NB4 (cell line): ENCODE measurements at regions not wholly inside any gene's neighbourhood (a gene's known extent, or its start where the extent isn't known, plus 50 kb on each side); places are given as distances from the start of the nearest gene placed in this dataset.
"Not testable (repeated sequence)": the region's sequence is repeated elsewhere in the genome, so short reads cannot be mapped to it uniquely, and the experiment has no call there.

Experiments
- DNase-seq: peaks from one replicate; pipeline ENCODE4 v3.0.0; 2010; ENCODE audit warnings: low read depth
- H3K4me3 ChIP-seq: one replicate; pipeline ENCODE4 v1.5.1; 2011; ENCODE audit warnings: mild to moderate bottlenecking, low read depth, low read length, moderate library complexity
- MYC ChIP-seq: IDR thresholded peaks from 2 replicates; pipeline ENCODE4 v1.6.1; 2011; ENCODE audit warnings: low read depth, low read length
- POLR2A ChIP-seq: IDR thresholded peaks from 2 replicates; pipeline ENCODE4 v1.6.1; 2011; ENCODE audit warnings: mild to moderate bottlenecking; ENCODE audit not compliant: insufficient read length; ENCODE audit errors: extremely low read depth
- TF ChIP-seq, protein P1 (sequence below): IDR thresholded peaks from 2 replicates; pipeline ENCODE4 v1.6.1; 2011; ENCODE audit warnings: low read depth, low read length
- TF ChIP-seq, protein P2 (sequence below): IDR thresholded peaks from one replicate; pipeline ENCODE4 v1.5.1; 2012; ENCODE audit warnings: low read depth, low read length

DNA sequence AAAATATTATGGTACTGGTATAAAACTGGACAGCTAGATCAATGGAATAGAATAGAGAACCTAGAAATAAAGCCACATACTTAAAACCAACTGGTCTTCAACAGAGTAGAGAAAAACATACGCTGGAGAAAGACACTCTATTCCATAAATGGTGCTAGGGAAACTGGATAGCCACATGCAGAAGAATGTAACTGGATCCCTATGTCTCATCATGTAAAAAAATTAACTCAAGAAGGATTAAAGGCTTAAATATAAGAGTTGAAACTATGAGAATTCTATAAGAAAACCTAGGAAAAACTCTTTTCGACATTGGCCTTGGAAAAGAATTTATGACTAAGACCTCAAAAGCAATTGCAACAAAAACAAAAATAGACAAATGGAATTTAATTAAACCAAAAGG lies 114.6 kb downstream of the PCDH18 start:
- TF ChIP-seq, protein P1, sequence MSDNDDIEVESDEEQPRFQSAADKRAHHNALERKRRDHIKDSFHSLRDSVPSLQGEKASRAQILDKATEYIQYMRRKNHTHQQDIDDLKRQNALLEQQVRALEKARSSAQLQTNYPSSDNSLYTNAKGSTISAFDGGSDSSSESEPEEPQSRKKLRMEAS = no peak
- TF ChIP-seq POLR2A (no peak), MYC (no peak)
- TF ChIP-seq, protein P2, sequence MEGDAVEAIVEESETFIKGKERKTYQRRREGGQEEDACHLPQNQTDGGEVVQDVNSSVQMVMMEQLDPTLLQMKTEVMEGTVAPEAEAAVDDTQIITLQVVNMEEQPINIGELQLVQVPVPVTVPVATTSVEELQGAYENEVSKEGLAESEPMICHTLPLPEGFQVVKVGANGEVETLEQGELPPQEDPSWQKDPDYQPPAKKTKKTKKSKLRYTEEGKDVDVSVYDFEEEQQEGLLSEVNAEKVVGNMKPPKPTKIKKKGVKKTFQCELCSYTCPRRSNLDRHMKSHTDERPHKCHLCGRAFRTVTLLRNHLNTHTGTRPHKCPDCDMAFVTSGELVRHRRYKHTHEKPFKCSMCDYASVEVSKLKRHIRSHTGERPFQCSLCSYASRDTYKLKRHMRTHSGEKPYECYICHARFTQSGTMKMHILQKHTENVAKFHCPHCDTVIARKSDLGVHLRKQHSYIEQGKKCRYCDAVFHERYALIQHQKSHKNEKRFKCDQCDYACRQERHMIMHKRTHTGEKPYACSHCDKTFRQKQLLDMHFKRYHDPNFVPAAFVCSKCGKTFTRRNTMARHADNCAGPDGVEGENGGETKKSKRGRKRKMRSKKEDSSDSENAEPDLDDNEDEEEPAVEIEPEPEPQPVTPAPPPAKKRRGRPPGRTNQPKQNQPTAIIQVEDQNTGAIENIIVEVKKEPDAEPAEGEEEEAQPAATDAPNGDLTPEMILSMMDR = no peak
- no peak overlapping the region for H3K4me3 ChIP-seq
- no peak for DNase-seq

DNA sequence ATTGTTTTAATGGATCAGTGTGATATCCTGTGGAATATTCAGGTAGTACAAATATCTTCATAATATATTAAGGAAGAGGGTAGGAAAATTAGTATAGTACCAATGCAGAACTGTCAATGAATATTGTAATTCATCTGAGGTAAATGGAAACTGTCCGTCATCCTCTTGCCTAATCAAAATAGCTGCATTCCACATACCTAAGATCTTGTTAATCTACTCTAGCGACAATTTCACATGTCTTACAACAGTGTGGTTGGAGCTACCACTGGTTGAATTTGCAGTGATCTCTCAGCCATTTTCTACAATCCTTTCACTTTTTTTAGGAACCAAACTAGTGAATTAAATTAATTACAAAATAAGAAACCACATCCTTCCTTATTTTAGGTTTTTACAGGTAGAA lies 117.5 kb downstream of the PCDH18 start:
- DNase-seq = no peak
- TF ChIP-seq POLR2A = no peak
- no peak for TF ChIP-seq MYC
- TF ChIP-seq, protein P1 = no peak
- TF ChIP-seq, protein P2 = no peak
- no peak overlapping the region for H3K4me3 ChIP-seq

DNA sequence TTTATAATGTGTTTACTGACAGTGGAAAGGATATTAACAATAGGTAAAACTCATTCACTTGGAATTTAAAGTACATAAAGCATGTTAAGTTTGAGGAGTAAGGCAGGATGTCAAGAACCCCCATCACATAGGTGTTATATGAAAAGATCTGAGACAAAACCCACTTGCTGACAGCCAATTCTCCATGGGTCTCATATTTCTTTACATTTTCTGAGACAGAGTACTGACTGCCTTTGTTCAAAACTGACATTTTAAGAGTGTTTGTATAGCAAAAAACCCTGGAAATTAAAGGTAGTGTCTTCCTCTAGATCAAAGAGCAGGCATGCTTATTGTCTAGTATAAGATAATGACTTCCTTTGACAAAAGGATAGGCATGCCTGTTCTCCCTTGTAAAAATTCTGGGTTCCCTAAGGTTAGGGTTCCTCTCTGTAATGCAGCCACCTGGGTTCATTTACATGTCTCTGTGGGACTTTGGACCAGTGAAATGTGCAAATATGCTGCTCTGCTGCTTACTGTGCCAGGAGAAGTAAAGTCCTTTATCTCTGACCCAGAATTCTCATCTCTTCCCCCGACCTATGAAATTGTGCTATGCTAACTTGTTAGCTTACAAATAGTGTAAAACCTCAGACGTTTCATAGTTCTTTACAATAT lies 123.6 kb downstream of the PCDH18 start:
- H3K4me3 ChIP-seq = no peak overlapping the region
- TF ChIP-seq, protein P2 = no peak
- TF ChIP-seq MYC = no peak
- TF ChIP-seq, protein P1 = no peak
- no peak for TF ChIP-seq POLR2A
- no peak for DNase-seq

DNA sequence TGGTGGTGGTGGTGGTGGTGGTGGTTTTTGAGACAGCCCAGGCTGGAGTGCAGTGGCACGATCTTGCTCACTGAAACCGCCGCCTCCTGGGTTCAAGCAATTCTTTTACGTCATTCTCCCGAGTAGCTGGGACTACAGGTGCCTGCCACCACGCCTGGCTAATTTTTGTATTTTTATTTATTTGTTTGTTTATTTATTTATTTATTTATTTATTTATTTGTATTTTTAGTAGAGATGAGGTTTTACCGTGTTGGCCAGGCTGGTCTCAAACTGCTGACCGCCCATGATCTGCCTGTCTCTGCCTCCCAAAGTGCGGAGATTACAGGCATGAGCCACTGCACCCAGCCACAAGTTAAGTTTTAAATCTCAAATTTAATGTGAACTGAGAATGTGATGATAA lies 126.5 kb downstream of the PCDH18 start:
- not testable (repeated sequence) for H3K4me3 ChIP-seq, DNase-seq

DNA sequence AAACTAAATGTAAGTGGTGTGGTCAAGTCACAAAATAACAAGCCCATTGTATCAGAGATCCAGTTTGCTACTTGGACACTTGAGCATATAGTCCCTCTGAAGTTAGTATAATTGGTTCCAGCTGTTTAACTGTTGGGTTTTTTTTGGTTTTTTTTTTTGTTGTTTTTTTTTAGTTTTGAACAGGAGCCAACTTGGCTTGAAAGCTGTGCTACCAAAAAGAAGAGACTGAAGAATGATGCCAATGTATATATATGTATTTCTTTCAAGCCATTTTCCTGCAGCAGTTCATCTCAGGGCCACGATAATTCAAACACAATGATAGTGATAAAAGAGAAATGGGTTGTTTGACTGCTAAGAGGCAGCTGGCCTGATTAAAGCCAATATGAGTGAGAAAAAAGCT lies 138.3 kb downstream of the PCDH18 start:
- TF ChIP-seq, protein P2 = no peak
- TF ChIP-seq POLR2A (no peak), MYC (no peak)
- TF ChIP-seq, protein P1 = no peak
- no peak overlapping the region for H3K4me3 ChIP-seq
- DNase-seq = no peak

DNA sequence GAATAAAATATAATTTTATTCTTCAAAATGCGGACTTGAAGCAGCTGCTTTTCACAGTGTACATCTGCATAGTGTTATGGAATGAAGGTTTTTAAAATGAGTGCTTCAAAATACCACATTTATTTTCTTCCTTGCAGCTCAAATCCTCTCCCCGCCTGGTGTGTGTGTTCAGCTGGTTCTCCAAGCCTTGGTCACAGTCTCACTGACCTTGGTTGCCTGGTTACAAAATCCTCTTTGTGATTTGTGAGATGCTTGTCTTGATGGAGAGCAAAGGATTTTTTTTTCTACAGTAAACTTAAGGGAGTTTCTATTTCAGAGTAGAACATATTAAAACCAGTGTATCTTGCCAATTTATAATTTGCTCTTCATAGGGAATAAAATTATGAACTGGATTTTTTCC lies 139.2 kb downstream of the PCDH18 start:
- H3K4me3 ChIP-seq = no peak overlapping the region
- DNase-seq = no peak
- TF ChIP-seq MYC = no peak
- TF ChIP-seq POLR2A = no peak

DNA sequence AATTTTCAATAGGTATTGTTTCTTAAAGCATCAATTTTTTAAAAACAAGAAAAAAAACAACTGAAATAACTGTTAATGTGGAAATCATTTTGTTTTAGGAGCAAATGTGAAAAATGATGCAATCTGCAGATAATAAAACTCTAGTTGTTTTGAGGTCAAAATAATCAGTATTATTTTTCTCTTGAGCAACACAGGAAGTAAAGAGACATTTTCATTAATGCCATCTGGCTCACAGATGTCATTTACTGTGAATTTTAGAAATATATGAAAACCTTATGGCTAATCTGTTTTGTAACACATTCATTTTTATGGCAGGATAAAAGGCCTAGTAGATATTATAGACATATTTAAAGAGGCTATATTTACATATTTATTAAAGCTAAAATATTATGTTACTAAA lies 141.6 kb downstream of the PCDH18 start:
- no peak for TF ChIP-seq MYC
- DNase-seq = no peak
- no peak overlapping the region for H3K4me3 ChIP-seq
